GM19023 (cell line): ENCODE measurements at regions not wholly inside any gene's neighbourhood (a gene's known extent, or its start where the extent isn't known, plus 50 kb on each side); places are given as distances from the start of the nearest gene placed in this dataset.
A peak's percentile ranks its signal among the peaks of the same experiment; 100 is the strongest.

Experiments used
- ATAC-seq: cut with Tn5 transposase; IDR thresholded peaks from one replicate; pipeline ENCODE4 v1.9.1; 2021; ENCODE audit warnings: mild to moderate bottlenecking, moderate library complexity; ENCODE audit not compliant: unreplicated experiment

- no peak for ATAC-seq
Observed at GRCh38 chr2:204176306-204176705, 239.7 kb downstream of the ICOS start.

- peak; percentile 26 for ATAC-seq
Observed at GRCh38 chr2:204177251-204177976, 240.9 kb downstream of the ICOS start.

- ATAC-seq = peak; percentile 83
Observed at GRCh38 chr2:204177977-204178522, 241.5 kb downstream of the ICOS start.

GRCh38 chr2:204180649-204181048, 244.1 kb downstream of the ICOS start:
- no peak for ATAC-seq

- no peak for ATAC-seq
Observed at GRCh38 chr2:204183608-204184007, 247.0 kb downstream of the ICOS start.

GRCh38 chr2:204184226-204184625, 247.7 kb downstream of the ICOS start:
- ATAC-seq = no peak

- ATAC-seq = no peak
Observed at GRCh38 chr2:204187229-204188083, 250.9 kb downstream of the ICOS start.

GRCh38 chr2:204191574-204191973, 255.0 kb downstream of the ICOS start:
- no peak for ATAC-seq

- no peak for ATAC-seq
Observed at GRCh38 chr2:204195498-204195897, 258.9 kb downstream of the ICOS start.

- ATAC-seq = no peak
Observed at GRCh38 chr2:204197336-204198005, 260.9 kb downstream of the ICOS start.

GRCh38 chr2:204199357-204199756, 262.8 kb downstream of the ICOS start:
- no peak for ATAC-seq

- no peak for ATAC-seq
Observed at GRCh38 chr2:204201507-204201906, 264.9 kb downstream of the ICOS start.

GRCh38 chr2:204202253-204202652, 265.7 kb downstream of the ICOS start:
- no peak for ATAC-seq

- no peak for ATAC-seq
Observed at GRCh38 chr2:204203704-204204103, 267.1 kb downstream of the ICOS start.

GRCh38 chr2:204205082-204205481, 268.5 kb downstream of the ICOS start:
- no peak for ATAC-seq

GRCh38 chr2:204205538-204205937, 269.0 kb downstream of the ICOS start:
- no peak for ATAC-seq

- no peak for ATAC-seq
Observed at GRCh38 chr2:204207866-204208265, 271.3 kb downstream of the ICOS start.

GRCh38 chr2:204213588-204213987, 277.0 kb downstream of the ICOS start:
- ATAC-seq = no peak

GRCh38 chr2:204218040-204218439, 281.5 kb downstream of the ICOS start:
- ATAC-seq = no peak

GRCh38 chr2:204219196-204219595, 282.6 kb downstream of the ICOS start:
- ATAC-seq = no peak

- ATAC-seq = no peak
Observed at GRCh38 chr2:204220896-204221295, 284.3 kb downstream of the ICOS start.
